Activated CD4-positive, alpha-beta T cell treated with anti-CD3 and anti-CD28 coated beads, Interleukin-2, amount 10 ng/mL, durations not matched to agents 7 days and 5 days (primary cell): ENCODE measurements at regions not wholly inside any gene's neighbourhood (a gene's known extent, or its start where the extent isn't known, plus 50 kb on each side); places are given as distances from the start of the nearest gene placed in this dataset.

Experiments used
- CTCF ChIA-PET: fragments of 350-600 bp; sonication (Branson Sonifier 250); formaldehyde crosslinking; loops from one replicate; lab custom pipeline; 2021; ENCODE audit warnings: antibody characterized with exemption; lab: Charles Lee
- POLR2A ChIA-PET: fragments of 350-600 bp; sonication (Branson Sonifier 250); formaldehyde crosslinking; loops from one replicate; lab custom pipeline; 2021; ENCODE audit warnings: antibody characterized with exemption; lab: Charles Lee
- DNase-seq: peaks from one replicate; pipeline ENCODE4 v3.0.0-alpha.2; 2020
- H3K27ac Mint-ChIP-seq: one replicate; pipeline ENCODE4 v1.8.0; 2021; ENCODE audit warnings: mild to moderate bottlenecking, moderate library complexity, mixed read lengths
- H3K27me3 Mint-ChIP-seq: one replicate; pipeline ENCODE4 v1.8.0; 2021; ENCODE audit warnings: mixed read lengths
- H3K36me3 Mint-ChIP-seq: one replicate; pipeline ENCODE4 v1.8.0; 2021; ENCODE audit warnings: low read depth, mixed read lengths
- H3K4me1 Mint-ChIP-seq: one replicate; pipeline ENCODE4 v1.8.0; 2021; ENCODE audit warnings: mixed read lengths
- H3K4me3 Mint-ChIP-seq: one replicate; pipeline ENCODE4 v1.8.0; 2021; ENCODE audit warnings: mild to moderate bottlenecking, moderate library complexity, mixed read lengths
- H3K9me3 Mint-ChIP-seq: one replicate; pipeline ENCODE4 v1.8.0; 2021; ENCODE audit warnings: mixed read lengths

DNA sequence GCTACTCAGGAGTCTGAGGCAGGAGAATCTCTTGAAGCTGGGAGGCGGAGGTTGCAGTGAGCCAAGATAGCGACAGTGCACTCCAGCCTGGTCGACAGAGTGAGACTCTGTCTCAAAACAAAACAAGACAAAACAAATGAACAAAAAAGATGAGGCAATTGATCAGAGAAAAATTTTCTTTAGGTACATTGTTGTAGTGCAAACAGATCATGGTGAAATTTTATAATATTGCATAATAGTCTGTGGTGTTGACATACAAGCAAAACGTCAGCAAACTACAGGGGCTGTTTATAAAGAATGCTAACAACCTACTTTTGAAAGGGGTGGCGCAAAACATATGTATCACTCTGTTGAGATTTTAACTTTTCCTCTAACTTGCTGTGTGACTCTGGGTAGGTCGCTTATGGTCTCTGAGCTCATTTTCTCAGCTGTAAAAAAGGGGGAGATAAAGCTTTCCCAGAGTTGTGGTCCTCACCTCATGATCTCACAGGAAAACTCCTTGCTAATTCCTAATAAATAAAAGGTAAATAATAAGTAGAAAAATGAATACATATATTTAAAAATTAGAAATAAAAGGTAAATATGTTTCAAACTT lies 64.8 kb upstream of the NUP160 start:
- H3K4me3 Mint-ChIP-seq: no peak overlapping the region
- peaks cover 38% of the 10 kb centered on the region for H3K4me1 Mint-ChIP-seq
- no peak overlapping the region for H3K27ac Mint-ChIP-seq
- POLR2A ChIA-PET: no interaction called here
- DNase-seq: no peak
- CTCF ChIA-PET: interaction anchor here (0.7 to 1.2 kb wide), 4 partner anchors 10 to 41 kb away, joined by 3 to 4 read pairs (median 4); no protein-coding TSS in a partner anchor
- H3K36me3 Mint-ChIP-seq: no peaks in the 10 kb centered on the region
- H3K27me3 Mint-ChIP-seq: no peaks in the 10 kb centered on the region
- H3K9me3 Mint-ChIP-seq: peaks cover 3% of the 10 kb centered on the region

DNA sequence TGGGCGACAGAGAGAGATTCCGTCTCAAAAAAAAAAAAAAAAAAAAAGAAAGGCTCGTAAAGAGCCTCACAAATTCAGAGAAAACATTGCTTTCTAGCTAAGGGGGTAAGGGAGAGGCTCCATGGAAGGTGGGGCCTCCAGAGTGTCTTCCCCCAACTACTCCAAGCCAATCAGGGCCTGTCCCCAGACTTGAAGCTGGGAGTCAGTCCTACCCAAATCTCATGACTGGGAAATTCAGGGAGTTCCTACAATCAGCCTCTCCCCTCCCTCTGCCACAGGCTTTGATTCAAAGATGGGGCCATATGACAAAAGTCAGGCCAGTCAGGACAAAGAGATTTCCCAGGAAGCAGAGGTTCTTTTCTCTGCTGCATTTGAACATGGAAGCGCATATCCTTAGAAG lies 63.0 kb upstream of the NUP160 start:
- no peaks in the 10 kb centered on the region for H3K27me3 Mint-ChIP-seq
- CTCF ChIA-PET: no interaction called here
- DNase-seq: no peak
- no peaks in the 10 kb centered on the region for H3K36me3 Mint-ChIP-seq
- H3K4me1 Mint-ChIP-seq: peaks cover 30% of the 10 kb centered on the region
- H3K9me3 Mint-ChIP-seq: peaks cover 3% of the 10 kb centered on the region
- POLR2A ChIA-PET: no interaction called here
- H3K4me3 Mint-ChIP-seq: no peak overlapping the region
- no peak overlapping the region for H3K27ac Mint-ChIP-seq

DNA sequence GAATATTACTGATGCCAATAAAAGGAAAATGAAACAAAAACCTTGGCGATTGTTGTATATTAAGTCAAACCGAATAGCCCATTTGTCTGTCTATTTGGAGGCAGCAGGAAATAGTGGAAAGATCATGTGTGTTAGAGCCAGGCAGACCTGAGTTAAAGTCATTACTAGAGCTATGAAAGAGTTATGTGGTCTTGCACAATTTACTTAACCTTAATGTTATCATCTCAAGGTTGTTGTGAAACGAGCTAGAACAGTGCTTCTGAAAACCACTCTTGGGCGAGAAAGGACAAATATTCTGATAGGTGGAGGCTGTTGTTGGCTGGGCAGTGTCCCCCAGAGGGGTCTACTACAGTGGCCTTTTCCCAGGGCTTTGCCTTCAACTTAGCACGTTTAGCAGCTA lies 60.0 kb upstream of the NUP160 start:
- peaks cover 15% of the 10 kb centered on the region for H3K4me1 Mint-ChIP-seq
- no peak overlapping the region for H3K27ac Mint-ChIP-seq
- ChIA-PET CTCF (interaction anchor here (0.6 to 2.6 kb wide), 2 partner anchors 8 to 103 kb away, joined by 3 to 11 read pairs; no protein-coding TSS in a partner anchor), POLR2A (no interaction called here)
- no peaks in the 10 kb centered on the region for H3K36me3 Mint-ChIP-seq
- no peak for DNase-seq
- H3K4me3 Mint-ChIP-seq: no peak overlapping the region
- no peaks in the 10 kb centered on the region for H3K27me3 Mint-ChIP-seq
- peaks cover 7% of the 10 kb centered on the region for H3K9me3 Mint-ChIP-seq

DNA sequence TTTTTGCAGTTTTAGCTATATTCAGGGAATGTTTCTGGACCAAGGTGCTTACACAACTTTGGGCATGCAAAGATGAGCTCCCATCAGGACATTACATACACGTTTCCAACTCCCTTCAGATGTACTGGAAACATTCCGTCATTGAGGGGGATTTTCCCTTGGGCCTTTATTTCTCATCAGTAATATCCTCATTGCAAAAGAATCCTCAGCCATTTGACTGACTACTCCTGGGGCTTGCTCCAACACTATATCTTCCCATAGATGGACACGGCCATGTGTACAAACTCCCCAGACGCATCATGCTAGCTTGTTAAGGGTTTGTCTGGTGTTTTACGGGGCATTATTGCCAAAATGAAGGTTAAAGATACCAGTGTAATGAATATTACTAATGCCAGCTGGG lies 59.3 kb upstream of the NUP160 start:
- ChIA-PET CTCF (interaction anchor here (1.2 to 2.6 kb wide), 5 partner anchors 9 to 174 kb away, joined by 3 to 11 read pairs (median 3); no protein-coding TSS in a partner anchor), POLR2A (no interaction called here)
- DNase-seq: no peak
- Mint-ChIP-seq H3K9me3 (peaks cover 7% of the 10 kb centered on the region), H3K4me3 (no peak overlapping the region), H3K36me3 (no peaks in the 10 kb centered on the region), H3K27ac (no peak overlapping the region), H3K4me1 (peaks cover 15% of the 10 kb centered on the region), H3K27me3 (no peaks in the 10 kb centered on the region)

DNA sequence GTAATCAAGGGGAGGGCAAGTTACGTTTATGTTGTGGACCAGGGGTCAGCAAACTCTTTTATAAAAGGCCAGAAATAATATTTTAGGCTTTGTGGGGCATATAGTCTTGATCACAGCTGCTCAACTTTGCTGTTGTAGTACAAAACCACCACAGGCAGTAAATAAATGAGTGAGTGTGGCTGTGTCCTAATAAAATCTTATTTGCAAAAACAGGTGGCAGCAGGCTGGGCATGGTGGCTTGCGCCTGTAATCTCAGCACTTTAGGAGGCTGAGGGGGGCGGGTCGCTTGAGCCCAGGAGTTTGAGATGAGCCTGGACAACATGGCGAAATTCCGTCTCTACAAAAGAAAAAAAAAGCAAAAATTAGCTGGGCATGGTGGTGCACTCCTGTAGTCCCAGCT lies 57.9 kb upstream of the NUP160 start:
- Mint-ChIP-seq H3K4me1 (peaks cover 15% of the 10 kb centered on the region), H3K4me3 (no peak overlapping the region), H3K27me3 (no peaks in the 10 kb centered on the region), H3K27ac (no peak overlapping the region), H3K9me3 (peaks cover 7% of the 10 kb centered on the region), H3K36me3 (no peaks in the 10 kb centered on the region)
- POLR2A ChIA-PET: no interaction called here
- DNase-seq: no peak
- CTCF ChIA-PET: interaction anchor here (0.5 to 2.6 kb wide), 6 partner anchors 10 to 175 kb away, joined by 3 to 11 read pairs (median 3); no protein-coding TSS in a partner anchor

DNA sequence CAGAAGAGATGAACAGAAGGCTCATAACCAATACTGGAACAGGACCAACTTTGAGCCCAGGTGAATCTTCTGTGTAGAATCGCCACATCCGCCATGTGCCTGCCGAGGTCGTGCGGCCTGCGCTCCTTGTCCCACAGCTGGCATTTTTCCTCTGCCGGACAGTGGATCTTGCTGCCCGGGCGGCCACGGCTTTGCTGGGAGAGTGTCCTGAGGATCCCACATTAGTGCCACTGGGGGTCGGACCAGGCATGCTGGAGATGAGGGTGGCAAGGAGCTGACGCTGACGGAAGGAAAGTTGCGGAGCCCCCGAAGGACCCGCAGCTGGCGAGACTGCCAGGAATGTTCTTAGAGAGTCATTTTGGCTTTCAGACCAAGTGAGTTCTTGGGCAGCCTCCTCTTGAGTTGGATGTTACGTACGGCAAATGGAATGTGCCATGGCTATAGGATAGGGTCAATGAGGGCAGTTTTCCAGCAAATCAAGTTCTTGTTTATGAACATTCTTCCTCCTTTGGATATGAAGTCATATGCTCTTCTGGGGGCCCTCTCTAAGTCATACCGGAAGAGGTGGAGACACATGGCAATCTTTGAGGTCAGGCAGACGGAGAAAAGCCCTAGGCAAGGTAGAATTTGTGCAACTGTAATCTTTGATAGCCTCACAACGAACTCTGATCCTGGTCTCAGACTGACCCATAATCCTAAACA lies 57.4 kb upstream of the NUP160 start:
- ChIA-PET CTCF (interaction anchor here (0.5 to 1.6 kb wide), 3 partner anchors 10 to 176 kb away, joined by 3 read pairs; no protein-coding TSS in a partner anchor), POLR2A (no interaction called here)
- Mint-ChIP-seq H3K36me3 (no peaks in the 10 kb centered on the region), H3K4me3 (no peak overlapping the region), H3K27me3 (no peaks in the 10 kb centered on the region), H3K4me1 (peaks cover 15% of the 10 kb centered on the region), H3K9me3 (peaks cover 7% of the 10 kb centered on the region), H3K27ac (peak overlapping the region; percentile 15)
- no peak for DNase-seq

DNA sequence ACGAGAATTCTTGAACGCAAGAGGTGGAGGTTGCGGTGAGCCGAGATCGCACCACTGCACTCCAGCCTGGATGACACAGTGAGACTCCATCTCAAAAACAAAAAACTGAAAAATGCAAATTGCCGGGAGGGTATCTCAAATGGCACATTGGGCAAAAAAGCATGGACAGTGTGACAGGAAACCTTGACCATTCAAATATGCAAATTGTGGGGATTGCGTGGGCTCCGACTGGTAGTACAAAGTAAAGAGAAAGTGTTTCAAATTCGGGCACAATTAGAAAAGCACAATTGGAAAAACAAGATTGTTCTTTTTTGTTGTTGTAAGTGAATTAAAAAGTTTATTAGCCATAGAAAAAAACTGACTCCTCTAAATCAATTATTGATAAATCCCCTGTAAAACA lies 56.7 kb upstream of the NUP160 start:
- Mint-ChIP-seq H3K27ac (no peak overlapping the region), H3K36me3 (no peaks in the 10 kb centered on the region), H3K4me3 (no peak overlapping the region), H3K4me1 (peaks cover 21% of the 10 kb centered on the region), H3K27me3 (no peaks in the 10 kb centered on the region), H3K9me3 (peaks cover 7% of the 10 kb centered on the region)
- no peak for DNase-seq
- CTCF ChIA-PET: no interaction called here
- POLR2A ChIA-PET: no interaction called here

DNA sequence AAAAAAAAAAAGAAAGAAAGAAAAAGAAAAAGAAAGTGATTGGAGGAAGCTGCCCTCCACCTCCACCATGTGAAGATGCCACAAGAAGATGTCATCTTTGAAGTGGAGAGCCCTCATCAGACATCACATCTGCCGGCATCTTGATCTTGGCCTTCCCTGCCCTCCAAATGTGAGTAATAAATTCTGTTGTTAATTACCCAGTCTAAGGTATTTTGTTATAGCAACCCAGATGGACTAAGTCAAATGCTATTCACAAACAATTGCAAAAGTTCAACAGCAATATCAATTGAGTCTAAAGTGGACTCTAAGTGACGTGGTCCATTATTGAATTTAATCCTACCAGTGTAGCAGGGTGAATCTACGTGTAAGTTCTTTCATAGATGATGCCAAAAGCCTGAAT lies 55.9 kb upstream of the NUP160 start:
- POLR2A ChIA-PET: no interaction called here
- Mint-ChIP-seq H3K4me3 (no peak overlapping the region), H3K27me3 (no peaks in the 10 kb centered on the region), H3K4me1 (peaks cover 26% of the 10 kb centered on the region), H3K36me3 (no peaks in the 10 kb centered on the region), H3K27ac (no peak overlapping the region), H3K9me3 (peaks cover 7% of the 10 kb centered on the region)
- no peak for DNase-seq
- CTCF ChIA-PET: no interaction called here

DNA sequence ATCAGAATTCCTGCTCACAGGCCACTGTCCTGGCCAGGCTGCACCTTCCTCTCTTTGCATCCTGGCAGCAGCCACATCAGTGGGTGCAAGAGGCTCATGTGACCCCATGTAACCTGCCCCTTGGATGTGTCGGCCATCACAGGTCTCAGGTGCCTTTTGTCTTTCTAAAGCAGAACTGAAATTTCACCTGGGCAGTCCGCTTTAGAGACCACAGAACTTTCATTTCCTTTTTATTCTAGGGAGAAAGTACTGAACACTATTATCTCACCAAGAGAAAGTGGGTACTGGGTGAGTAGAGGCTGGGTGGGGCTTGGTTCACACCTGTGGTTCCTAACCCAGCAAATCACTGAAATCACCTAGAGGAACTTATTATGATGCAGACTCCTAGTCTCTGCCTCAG lies 51.7 kb upstream of the NUP160 start:
- peaks cover 6% of the 10 kb centered on the region for H3K9me3 Mint-ChIP-seq
- H3K27ac Mint-ChIP-seq: no peak overlapping the region
- ChIA-PET CTCF (interaction anchor here (0.6 to 1.5 kb wide), 3 partner anchors 10 to 119 kb away, joined by 3 to 4 read pairs (median 3); no protein-coding TSS in a partner anchor), POLR2A (no interaction called here)
- no peaks in the 10 kb centered on the region for H3K27me3 Mint-ChIP-seq
- H3K36me3 Mint-ChIP-seq: no peaks in the 10 kb centered on the region
- DNase-seq: peak; percentile 15
- no peak overlapping the region for H3K4me3 Mint-ChIP-seq
- peaks cover 16% of the 10 kb centered on the region for H3K4me1 Mint-ChIP-seq
